ENCODE measurements at regions not wholly inside any gene's neighbourhood (a gene's known extent, or its start where the extent isn't known, plus 50 kb on each side); places are given as distances from the start of the nearest gene placed in this dataset.

GRCh38 chr2:62425684-62426083 is 80.3 kb downstream of the TMEM17 start:
- Histone ChIP-seq H3K27me3 (ENCODE audit: control insufficient read depth in 4 of 4, insufficient read depth in 4 of 4, low read length in 3 of 4) (no peaks in the 10 kb centered on the region), H3K36me3 (ENCODE audit: control insufficient read depth in 4 of 4, insufficient read depth in 3 of 4, low read depth in 1 of 4, low read length in 3 of 4) (no peaks in the 10 kb centered on the region), H3K4me3 (ENCODE audit: low read depth in 1 of 3, low read length in 3 of 3) (no peak overlapping the region), H3K9ac (ENCODE audit: low read depth in 1 of 2, low read length in 2 of 2) (no peak overlapping the region), H3K27ac (ENCODE audit: low read depth in 1 of 2, low read length in 2 of 2) (no peak overlapping the region), H3K9me3 (ENCODE audit: control insufficient read depth in 4 of 4, low read length in 3 of 4) (no peaks in the 10 kb centered on the region), H3K4me1 (ENCODE audit: control insufficient read depth in 4 of 4, insufficient read depth in 4 of 4, low read length in 3 of 4) (no peaks in the 10 kb centered on the region)
- DNase-seq (ENCODE audit: low spot score): no peak
- no peak for TF ChIP-seq YY1 (IDR thresholded peaks at IDR 0.05)
- no peak for TF ChIP-seq EGR1 (IDR thresholded peaks at IDR 0.05; ENCODE audit: low read depth in 2 of 2)
- TF ChIP-seq REST (IDR thresholded peaks at IDR 0.05): no peak
- TF ChIP-seq GABPA (IDR thresholded peaks at IDR 0.05 in 1 of 2, conservative IDR thresholded peaks at IDR 0.05 in 1 of 2): no peak
- no peak for TF ChIP-seq CTCF (IDR thresholded peaks at IDR 0.05; ENCODE audit: low read depth, low read length, missing input control)
- no peak for TF ChIP-seq ZBTB33 (IDR thresholded peaks at IDR 0.05)
- no peak for TF ChIP-seq FOXA2 (IDR thresholded peaks at IDR 0.05)
- no peak for TF ChIP-seq SP1 (IDR thresholded peaks at IDR 0.05)
- TF ChIP-seq FOXA1 (IDR thresholded peaks at IDR 0.05): no peak
- no peak for TF ChIP-seq RXRA (IDR thresholded peaks at IDR 0.05)
- TF ChIP-seq HNF4G (IDR thresholded peaks at IDR 0.05): no peak
- TF ChIP-seq TAF1 (conservative IDR thresholded peaks at IDR 0.05): no peak
- 83% methylated on average over 5 of the region's 5 CpGs for WGBS

- no peak overlapping the region for H3K4me3 ChIP-seq (ENCODE audit: low read depth in 1 of 3, low read length in 3 of 3)
- no peak overlapping the region for H3K9ac ChIP-seq (ENCODE audit: low read depth in 1 of 2, low read length in 2 of 2)
- TF ChIP-seq REST (IDR thresholded peaks at IDR 0.05) (no peak), HNF4G (IDR thresholded peaks at IDR 0.05) (no peak), NR2F2 (IDR thresholded peaks at IDR 0.05) (no peak), FOXA1 (IDR thresholded peaks at IDR 0.05) (no peak), JUND (IDR thresholded peaks at IDR 0.05) (no peak), CTCF (IDR thresholded peaks at IDR 0.05; ENCODE audit: low read depth, low read length, missing input control) (no peak), YY1 (IDR thresholded peaks at IDR 0.05) (no peak), FOXA2 (IDR thresholded peaks at IDR 0.05) (no peak), HNF4A (conservative IDR thresholded peaks at IDR 0.05) (no peak), TAF1 (conservative IDR thresholded peaks at IDR 0.05) (no peak), RAD21 (IDR thresholded peaks at IDR 0.05) (no peak), ATF3 (IDR thresholded peaks at IDR 0.05) (no peak), RXRA (IDR thresholded peaks at IDR 0.05) (no peak), GABPA (IDR thresholded peaks at IDR 0.05 in 1 of 2, conservative IDR thresholded peaks at IDR 0.05 in 1 of 2) (no peak)
- no peaks in the 10 kb centered on the region for H3K36me3 ChIP-seq (ENCODE audit: control insufficient read depth in 4 of 4, insufficient read depth in 3 of 4, low read depth in 1 of 4, low read length in 3 of 4)
- no peak for DNase-seq (ENCODE audit: low spot score)
- WGBS: 85% methylated on average over 6 of the region's 6 CpGs
- no peaks in the 10 kb centered on the region for H3K27me3 ChIP-seq (ENCODE audit: control insufficient read depth in 4 of 4, insufficient read depth in 4 of 4, low read length in 3 of 4)
- H3K4me1 ChIP-seq (ENCODE audit: control insufficient read depth in 4 of 4, insufficient read depth in 4 of 4, low read length in 3 of 4): no peaks in the 10 kb centered on the region
- H3K27ac ChIP-seq (ENCODE audit: low read depth in 1 of 2, low read length in 2 of 2): no peak overlapping the region
- H3K9me3 ChIP-seq (ENCODE audit: control insufficient read depth in 4 of 4, low read length in 3 of 4): no peaks in the 10 kb centered on the region
Measured at GRCh38 chr2:62424899-62425298, 81.1 kb downstream of the TMEM17 start.

Measured in liver (tissue), 8 donors.